GM18498 (cell line): ENCODE measurements at regions not wholly inside any gene's neighbourhood (a gene's known extent, or its start where the extent isn't known, plus 50 kb on each side); places are given as distances from the start of the nearest gene placed in this dataset.
"Not testable (repeated sequence)": the region's sequence is repeated elsewhere in the genome, so short reads cannot be mapped to it uniquely, and the experiment has no call there.

Experiments
- ATAC-seq: cut with Tn5 transposase; IDR thresholded peaks from one replicate; pipeline ENCODE4 v1.9.1; 2021; ENCODE audit warnings: mild to moderate bottlenecking, moderate library complexity; ENCODE audit not compliant: unreplicated experiment

DNA sequence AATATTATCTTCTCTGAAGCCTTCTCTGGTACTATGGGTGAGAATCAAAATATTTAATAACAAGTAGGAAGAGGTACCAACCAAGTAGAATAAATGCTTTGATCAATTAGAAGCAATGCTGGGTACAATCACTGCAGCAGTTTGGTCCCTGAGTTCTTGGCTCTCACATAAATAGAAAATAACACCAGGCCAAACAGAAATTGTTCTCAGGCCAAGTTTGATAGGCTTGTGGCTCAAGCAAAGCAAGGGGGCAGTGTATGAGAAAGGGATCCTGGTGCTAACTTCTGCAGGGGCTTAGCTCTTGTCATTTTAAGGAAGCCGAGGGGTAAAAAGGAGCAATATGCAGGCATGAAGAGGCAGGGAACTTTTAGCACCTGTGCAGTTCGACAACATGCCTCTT, 146.8 kb upstream of the TMEM229A start:
- no peak for ATAC-seq

DNA sequence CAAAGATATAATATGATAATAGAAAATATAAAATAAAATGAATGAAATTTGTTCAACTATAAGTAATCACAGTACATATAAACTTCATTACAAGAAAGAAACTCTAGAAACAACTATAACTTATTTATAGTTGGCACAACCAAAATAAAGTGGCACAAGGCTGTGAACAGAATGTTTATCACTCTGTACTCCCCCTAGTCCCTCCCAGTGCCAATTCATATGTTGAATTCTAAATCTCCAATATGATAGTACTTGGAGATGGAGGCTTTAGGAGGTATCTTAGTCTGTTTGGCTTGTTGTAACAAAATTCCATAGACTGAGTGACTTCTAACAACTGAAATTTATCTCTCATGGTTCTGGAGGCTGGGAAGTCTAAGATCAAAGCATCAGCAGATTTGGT, 145.0 kb upstream of the TMEM229A start:
- no peak for ATAC-seq

DNA sequence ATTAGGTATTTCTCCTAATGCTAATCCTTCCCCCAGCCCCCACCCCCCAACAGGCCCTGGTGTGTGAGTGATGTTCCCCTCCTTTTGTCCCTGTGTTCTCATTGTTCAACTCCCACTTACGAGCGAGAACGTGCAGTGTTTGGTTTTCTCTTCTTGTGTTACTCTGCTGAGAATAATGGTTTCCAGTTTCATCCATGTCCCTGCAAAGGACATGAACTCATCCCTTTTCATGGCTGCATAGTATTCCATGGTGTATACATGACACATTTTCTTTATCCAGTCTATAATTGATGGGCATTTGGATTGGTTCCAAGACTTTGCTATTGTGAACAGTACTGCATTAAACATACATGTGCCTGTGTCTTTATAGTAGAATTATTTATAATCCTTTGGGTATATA, 138.9 kb upstream of the TMEM229A start:
- ATAC-seq = not testable (repeated sequence)

DNA sequence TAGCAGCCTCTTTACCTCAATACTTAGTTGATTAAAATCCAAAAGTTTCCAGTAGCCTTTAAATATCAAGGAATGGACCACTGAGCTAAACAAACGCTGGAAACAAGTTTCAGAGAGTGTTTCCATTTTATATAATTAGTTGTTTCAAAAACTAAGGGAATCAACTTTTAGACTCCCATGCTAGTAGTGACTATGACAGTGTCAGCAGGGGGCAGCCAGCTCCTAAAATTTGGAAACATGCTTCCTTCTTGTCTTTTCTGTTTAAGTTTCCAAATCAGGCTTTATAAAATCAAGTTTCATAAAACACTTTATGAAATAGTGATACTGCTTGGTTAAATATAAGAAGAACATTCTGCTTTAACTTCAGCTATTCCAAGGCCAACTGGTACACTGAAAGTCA, 138.2 kb upstream of the TMEM229A start:
- ATAC-seq = no peak

DNA sequence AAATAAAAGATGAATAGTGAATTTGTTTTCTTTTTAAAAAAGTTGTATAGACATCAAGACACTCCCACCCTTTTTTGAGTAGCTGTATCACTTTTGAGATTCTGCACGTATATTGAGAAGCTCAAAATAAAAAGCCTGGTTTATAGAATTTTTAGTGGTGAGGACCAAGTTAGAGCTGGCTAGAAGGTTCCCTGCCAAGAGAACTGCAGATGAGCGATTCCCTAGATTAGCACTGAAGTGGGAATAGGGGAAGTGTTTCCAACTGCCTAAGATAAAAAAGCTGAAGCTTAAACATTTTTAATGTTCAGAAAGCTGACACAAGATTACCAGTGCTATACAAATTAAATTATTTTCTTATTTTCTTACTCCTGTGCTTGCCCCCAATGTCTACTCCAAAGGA, 135.7 kb upstream of the TMEM229A start:
- ATAC-seq = no peak

DNA sequence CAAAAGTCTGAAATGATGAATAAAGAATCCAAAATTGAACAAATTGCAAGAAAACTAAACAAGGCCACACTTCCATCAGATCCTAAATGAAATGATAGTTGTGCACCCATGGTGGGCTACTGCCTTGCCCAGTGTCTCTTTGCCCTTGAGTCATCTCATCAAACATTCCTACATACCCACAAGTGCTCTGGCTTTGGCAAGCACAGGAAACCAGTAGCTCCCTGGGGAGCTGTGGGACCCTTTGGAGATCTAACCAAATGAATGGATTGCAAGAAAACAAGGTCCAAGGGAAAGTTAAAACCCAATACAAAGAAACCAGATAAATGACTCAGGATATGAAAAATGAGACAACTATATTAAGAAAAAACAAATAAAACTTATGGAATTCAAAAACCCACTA, 129.8 kb upstream of the TMEM229A start:
- ATAC-seq = no peak

DNA sequence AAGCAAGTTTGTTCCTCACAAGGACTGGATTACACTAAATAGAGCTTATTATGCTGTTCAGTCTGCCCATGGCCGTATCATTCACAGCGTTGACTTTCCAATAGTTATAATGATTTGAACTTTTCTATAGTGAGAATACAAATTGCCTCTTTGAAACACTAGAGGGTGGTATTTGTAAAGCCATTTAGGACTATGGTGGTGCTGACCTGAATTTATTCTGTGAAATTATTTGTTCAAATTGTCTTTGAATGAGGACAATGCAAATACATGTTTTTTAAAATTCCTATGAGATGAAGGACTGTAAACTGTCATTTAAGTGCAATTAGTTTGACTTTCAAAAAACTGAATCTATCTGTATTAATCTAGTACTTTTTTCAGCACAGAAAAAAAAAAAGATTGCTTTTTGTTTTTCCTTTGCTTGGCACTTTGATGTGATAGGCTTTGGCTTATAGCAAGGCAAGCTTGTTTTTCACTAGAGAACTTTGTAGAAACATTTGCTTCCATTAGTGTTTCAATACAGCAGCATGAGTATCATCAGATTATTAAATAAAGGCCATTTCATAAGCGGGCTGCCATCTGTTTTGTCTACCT, 122.7 kb upstream of the TMEM229A start:
- ATAC-seq = peak; percentile 51

DNA sequence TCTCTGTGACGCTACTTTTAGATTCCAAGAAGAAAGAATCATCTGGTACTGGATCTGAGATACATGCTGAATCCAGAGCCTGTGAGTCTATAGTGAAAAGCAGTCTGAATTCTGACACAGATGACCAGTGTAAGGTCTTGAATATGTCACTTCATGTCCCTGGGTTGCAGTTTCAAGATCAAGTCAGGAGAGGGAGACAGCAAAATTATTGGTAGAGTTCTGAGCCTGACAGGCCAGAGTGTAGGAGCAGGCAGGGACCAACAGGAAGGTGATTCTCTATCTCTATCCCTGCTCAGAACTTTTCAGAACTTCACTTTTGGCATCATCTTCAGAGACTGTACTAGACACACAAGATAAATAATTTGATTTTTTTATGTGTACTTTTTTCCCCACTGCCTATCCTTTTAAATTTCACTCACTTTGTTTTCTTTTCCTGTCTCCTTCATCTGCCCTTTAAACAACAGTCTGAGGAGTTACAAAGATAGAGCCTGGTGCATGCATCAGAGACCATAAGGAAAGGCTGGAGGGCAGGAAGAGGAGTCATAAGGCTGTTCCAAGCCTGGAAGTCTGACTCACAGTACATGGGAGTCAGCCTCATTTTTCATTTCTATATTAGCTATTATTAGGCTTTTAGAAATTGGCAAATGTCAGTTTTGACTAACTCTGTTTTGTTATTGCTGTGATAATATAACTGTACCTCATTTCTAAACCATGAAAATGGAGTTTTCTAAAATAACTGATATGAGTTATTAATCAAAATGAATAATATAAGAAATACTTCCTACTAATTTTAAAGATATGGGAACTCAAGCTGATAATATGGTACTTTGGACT, 120.2 kb upstream of the TMEM229A start:
- ATAC-seq = no peak

DNA sequence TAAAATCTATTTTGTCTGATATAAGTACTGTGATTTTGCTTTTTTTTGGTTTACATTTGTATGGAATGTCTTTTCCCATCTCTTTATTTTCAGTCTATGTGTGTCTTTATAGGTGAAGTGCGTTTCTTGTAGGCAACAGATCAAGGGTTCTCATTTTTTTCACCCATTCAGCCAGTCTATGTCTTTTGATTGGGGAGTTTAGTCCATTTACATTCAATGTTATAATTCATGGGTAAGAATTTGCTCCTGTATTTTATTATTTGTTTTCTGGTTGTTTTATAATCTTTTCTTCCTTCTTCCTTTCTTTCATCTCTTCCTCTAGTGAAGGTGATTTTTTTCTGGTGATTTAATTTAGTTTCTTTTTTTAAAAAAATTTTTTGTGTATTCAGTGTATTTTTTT, 104.8 kb upstream of the TMEM229A start:
- no peak for ATAC-seq

DNA sequence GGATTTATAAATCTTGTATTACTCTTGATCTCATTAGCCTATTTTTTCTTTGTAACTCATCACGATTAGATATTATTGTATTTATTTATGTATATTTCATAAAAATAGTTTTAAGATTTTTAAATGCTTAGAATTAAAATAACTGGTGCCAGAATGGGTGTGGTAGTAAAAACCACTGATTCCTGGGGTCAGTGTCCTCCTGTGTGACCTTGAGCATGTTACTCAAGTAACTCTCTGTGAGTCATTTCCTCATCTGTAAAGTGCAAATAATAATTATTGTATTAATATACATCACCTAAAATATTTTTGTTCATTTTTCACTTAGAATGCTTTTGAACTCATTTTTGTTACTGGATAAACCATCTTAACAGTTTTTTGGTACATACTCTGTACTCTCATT, 91.3 kb upstream of the TMEM229A start:
- no peak for ATAC-seq

DNA sequence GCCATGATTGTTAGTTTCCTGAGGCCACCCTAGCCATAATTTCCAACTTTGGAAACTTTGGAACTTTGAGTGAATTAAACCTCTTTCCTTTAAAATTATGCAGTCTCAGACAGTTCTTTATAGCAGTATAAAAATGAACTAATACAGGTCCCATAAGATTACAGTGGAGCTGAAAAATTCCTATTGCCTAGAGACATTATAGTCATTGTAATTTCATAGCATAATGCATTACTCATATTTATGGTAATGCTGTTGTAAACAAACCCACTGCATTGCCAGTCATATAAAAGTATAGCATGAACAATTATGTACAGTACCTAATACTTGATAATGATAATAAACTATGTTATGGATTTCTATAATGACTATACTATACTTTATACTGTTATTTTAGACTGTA, 88.0 kb upstream of the TMEM229A start:
- no peak for ATAC-seq

DNA sequence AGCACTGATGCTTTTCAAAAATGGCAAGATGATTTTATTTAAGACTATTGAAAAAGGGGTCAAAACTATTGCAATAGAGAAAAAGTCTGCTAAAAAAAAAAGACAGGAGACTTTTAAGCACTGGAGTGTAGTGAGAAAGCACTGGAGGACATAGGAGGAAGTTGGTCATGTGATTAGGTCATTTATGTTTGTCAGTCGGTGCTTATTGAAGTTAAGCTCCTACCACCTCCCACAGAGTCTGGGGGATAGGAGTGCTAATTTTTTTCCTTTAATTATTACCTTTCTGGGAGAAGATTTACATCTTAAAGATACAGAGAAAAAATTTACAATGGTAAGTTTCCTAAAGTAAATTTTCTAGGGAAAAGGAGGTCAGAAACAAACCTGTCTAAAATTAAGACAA, 80.2 kb upstream of the TMEM229A start:
- no peak for ATAC-seq

DNA sequence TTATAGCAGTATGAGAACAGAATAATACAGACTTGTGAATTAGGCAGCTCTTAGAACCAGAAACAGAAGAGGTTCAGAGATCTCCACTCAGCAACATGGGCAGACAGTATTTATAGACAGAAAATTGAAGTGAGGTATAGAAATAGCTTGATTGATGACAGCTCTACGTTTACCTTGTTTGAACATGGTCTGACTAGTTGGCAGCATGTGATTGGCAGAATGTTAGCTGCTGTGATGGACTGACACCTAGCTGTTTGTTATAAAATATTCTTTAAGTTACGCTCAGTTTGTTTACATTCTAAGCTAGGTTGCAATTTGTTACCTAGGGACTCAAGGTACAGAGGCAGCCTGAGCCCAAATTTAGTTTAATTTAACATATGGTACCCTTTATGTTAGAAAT, 73.7 kb upstream of the TMEM229A start:
- ATAC-seq = no peak

DNA sequence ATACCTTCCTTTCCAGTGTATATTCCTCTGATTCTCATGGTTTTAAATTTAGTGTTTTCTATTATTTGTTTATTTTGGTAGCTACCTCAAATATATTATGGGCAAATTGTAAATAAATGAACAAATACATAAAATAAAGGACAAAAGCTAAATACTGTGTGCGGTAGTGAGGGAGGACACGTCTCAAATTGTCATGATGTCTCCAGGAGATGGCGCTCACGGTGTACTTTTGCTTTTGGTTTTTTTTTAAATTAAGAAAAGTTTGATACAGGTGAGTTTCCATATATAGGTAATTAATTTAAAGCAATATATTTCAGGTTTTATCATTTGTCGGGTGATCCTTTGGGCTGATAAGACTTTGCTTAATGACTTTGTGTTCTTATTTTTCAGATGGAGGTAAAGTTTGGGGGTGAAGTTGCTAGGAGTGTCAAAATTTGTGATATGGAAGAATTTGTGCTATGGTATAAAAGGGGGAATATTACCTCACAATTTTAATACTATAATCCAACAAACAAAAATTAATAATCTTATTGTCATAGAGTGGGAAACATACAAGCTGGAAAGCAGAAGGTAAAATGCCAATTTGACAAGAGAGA, 68.4 kb upstream of the TMEM229A start:
- ATAC-seq = no peak

DNA sequence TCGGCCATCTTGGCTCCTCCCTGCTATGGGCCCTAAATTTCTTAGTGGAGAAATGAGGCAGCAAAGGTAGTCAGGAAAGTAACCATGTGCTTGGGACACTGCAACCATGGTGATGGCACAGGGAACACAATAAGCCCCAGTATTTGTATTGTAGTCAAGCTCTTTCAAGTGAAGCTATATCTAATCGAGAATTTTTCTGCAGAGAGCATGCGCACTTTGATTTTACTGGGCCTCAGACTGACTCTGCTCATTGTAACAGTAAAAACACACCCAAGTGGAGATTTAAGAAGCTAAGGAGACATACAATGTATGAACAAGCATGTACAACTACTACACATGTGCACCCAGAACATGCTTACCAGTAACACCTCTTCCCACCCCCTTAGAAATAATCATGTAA, 67.3 kb upstream of the TMEM229A start:
- ATAC-seq = no peak

DNA sequence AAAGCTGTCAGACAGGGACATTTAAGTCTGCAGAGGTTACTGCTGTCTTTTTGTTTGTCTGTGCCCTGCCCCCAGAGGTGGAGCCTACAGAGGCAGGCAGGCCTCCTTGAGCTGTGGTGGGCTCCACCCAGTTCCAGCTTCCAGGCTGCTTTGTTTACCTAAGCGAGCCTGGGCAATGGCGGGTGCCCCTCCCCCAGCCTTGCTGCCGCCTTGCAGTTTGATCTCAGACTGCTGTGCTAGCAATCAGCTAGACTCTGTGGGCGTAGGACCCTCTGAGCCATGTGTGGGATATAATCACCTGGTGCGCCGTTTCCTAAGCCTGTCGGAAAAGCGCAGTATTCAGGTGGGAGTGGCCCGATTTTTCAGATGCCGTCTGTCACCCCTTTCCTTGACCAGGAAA, 66.7 kb upstream of the TMEM229A start:
- ATAC-seq = not testable (repeated sequence)

DNA sequence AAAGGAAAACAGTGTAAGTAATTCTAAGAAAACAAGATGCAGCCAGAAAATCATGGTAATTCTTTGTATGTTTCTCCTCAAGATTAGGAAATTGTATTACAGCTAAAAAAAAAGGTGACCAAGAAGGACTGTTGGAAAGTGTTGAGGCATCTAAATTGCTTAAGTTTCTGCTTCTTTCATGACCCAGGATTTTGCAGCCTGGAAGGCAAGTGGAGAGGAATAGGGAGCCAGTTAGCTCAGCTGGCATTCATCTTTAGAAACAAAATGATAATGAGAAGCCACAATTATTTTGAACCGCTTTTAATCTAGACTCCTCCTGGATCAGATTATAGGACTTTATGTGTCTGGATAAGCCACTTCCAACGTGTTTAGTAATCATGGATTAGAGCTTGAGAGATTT, 56.8 kb upstream of the TMEM229A start:
- ATAC-seq = no peak

DNA sequence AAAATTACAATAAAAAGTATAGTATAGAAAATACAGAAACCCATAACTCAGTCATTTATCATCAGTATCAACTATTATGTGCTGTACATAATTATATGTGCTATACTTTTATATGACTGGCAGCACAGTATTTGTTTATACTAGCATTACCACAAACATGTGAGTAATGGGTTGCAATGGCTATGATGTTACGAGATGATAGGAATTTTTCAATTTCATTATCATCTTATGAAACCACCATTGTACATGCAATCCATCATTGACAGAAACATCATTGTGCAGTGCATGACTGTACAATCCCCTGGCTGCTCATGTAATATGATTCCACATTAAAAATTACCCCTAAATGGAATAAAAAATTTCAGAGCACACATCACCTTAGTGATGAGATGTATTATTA, 55.7 kb upstream of the TMEM229A start:
- no peak for ATAC-seq

DNA sequence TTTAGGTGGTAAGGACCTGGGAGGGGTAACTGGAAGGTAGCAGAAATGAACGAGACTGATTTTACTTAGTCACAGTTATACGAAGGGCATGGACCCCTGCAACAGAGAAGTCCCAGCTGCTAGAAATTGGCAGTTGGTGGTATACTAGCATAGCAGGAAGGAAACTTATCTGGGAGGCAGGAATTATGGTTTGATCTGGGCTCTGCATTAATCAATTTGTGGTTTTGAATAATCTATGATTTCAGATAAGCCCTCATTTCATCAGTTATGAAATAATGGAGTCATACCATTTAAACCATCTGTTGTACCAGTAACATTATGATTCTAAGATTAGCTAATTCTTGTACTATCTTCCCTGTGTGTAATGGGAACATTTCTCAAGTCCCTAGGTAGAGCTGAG, 54.0 kb upstream of the TMEM229A start:
- no peak for ATAC-seq

DNA sequence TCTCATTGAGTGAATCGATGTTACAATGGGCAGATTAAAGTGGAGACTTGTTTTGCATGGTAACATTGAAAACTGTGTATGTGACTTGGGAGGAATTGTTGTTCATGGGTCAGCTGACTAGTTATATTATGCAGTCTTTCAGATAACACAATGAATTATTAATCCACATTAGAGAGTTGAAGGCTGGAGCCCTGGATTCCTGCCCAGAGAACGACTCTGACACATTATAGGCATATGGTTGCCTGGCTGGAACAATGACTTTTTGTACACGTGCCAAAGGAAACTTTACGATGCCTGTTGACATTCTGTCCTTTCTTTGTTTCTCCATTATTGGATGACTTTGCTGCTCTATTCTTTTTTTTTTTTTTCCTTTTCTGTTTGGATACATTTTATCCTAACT, 52.3 kb upstream of the TMEM229A start:
- no peak for ATAC-seq

DNA sequence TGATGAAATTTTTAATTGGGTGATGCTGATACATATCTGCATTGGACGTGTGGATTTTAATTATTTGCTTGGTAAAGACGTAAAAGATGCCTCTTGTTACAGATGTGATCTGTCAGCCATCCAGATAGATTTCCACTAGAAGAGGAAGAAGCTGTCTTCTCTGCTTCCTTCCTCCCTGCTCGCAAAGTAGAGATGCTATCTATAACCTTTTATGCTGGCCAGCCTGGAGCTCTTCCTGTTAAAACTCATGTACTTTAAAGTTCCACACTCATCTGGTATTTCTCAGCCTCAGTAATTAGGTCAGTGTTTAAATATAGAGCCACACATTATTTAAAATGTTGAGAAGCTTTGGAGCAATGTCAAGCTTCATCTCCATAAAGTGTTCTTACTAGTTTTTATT, 51.2 kb upstream of the TMEM229A start:
- ATAC-seq = no peak
